ENCODE measurements at regions not wholly inside any gene's neighbourhood (a gene's known extent, or its start where the extent isn't known, plus 50 kb on each side); places are given as distances from the start of the nearest gene placed in this dataset.

DNA sequence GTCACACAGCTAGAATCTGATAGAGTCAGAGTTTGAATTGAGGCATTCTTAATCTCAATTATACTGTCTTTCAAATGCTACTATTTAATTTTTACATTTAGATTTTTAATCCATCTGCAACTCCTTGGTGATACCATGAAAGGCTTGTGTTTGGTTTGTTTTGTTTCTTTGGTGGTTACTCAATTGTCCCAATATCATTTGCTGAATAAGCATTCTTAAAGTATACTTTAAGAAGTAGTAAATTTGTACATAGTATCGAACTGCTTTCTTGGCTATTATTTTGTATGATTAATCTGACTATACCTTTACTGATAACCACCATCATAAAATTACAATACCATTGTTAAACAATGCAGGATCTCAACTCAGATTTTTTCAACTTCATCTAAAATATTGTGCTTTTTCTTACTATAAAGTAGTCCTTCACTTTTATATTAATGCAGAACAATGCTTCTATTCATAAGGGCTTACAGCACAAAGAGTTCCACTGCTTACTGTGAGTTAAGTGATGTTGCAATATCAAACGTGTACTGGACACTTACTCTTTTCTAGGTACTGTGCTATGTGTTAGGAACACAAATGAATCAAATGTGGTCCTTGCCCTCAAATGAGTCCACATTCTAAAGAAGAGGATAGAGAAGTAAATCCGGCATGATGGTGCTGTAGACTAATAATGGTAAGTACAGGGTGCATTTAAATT is 111.2 kb upstream of the GRIA3 start:
- H3K4me1 Mint-ChIP-seq (ENCODE audit: low read depth): no peaks in the 10 kb centered on the region

DNA sequence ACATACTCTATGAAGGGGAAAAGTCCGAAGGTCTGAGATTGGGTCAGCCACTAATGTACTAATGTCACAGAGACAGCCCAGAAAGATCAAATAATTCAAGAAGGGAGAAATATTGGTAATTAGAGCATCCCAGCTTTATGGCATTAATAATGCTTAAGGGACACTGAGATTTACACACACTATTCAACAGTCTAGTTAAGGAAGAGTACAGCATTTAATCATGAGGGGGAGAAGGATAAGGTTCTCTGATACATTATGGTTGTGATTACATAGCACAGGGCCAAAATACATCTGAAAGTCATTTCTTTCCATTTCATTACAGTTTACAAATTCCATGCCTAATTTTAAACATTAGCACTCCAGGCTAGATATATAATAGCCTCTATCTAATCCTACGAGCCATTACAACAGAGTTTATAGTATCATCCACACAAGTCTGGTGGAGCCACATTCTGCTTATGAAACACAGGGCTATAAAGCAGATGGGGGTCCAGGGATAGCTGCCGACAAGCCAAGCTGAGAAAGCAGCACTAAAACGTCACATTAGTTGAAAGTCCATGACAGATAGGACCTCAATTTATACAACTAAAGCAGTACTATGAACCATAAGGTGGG is 108.0 kb upstream of the GRIA3 start:
- Mint-ChIP-seq H3K9me3 (no peaks in the 10 kb centered on the region), H3K36me3 (ENCODE audit: insufficient read depth) (no peaks in the 10 kb centered on the region), H3K4me3 (no peak overlapping the region), H3K4me1 (ENCODE audit: low read depth) (no peaks in the 10 kb centered on the region), H3K27me3 (ENCODE audit: low read depth) (no peaks in the 10 kb centered on the region)
- no peak for DNase-seq
- no peak for ATAC-seq

More for the DNA sequence above, 111.2 kb upstream of the GRIA3 start:
- Mint-ChIP-seq H3K36me3 (ENCODE audit: insufficient read depth) (no peaks in the 10 kb centered on the region), H3K9me3 (no peaks in the 10 kb centered on the region), H3K4me3 (no peak overlapping the region), H3K27me3 (ENCODE audit: low read depth) (no peaks in the 10 kb centered on the region)
- ATAC-seq (no peak), DNase-seq (no peak)

- Mint-ChIP-seq H3K9me3 (no peaks in the 10 kb centered on the region), H3K4me1 (ENCODE audit: low read depth) (no peaks in the 10 kb centered on the region), H3K27me3 (ENCODE audit: low read depth) (no peaks in the 10 kb centered on the region), H3K4me3 (no peak overlapping the region), H3K36me3 (ENCODE audit: insufficient read depth) (no peaks in the 10 kb centered on the region)
- ATAC-seq (no peak), DNase-seq (no peak)
These were observed 106.4 kb upstream of the GRIA3 start for GRCh38 chrX:123077631-123078030.

- no peak for ATAC-seq
- no peak for DNase-seq
- H3K4me3 Mint-ChIP-seq: no peak overlapping the region
- H3K36me3 Mint-ChIP-seq (ENCODE audit: insufficient read depth): no peaks in the 10 kb centered on the region
- no peaks in the 10 kb centered on the region for H3K4me1 Mint-ChIP-seq (ENCODE audit: low read depth)
- no peaks in the 10 kb centered on the region for H3K27me3 Mint-ChIP-seq (ENCODE audit: low read depth)
- H3K9me3 Mint-ChIP-seq: no peaks in the 10 kb centered on the region
These were observed 104.0 kb upstream of the GRIA3 start for GRCh38 chrX:123080065-123080464.

GRCh38 chrX:123081776-123082175 is 102.3 kb upstream of the GRIA3 start:
- Mint-ChIP-seq H3K4me1 (ENCODE audit: low read depth) (no peaks in the 10 kb centered on the region), H3K36me3 (ENCODE audit: insufficient read depth) (no peaks in the 10 kb centered on the region), H3K9me3 (no peaks in the 10 kb centered on the region), H3K27me3 (ENCODE audit: low read depth) (no peaks in the 10 kb centered on the region), H3K4me3 (no peak overlapping the region)
- ATAC-seq (no peak), DNase-seq (no peak)

- no peak for ATAC-seq
- Mint-ChIP-seq H3K4me1 (ENCODE audit: low read depth) (no peaks in the 10 kb centered on the region), H3K27me3 (ENCODE audit: low read depth) (no peaks in the 10 kb centered on the region), H3K9me3 (no peaks in the 10 kb centered on the region), H3K4me3 (no peak overlapping the region), H3K36me3 (ENCODE audit: insufficient read depth) (no peaks in the 10 kb centered on the region)
- no peak for DNase-seq
These were observed 100.2 kb upstream of the GRIA3 start for GRCh38 chrX:123083924-123084323.

- ATAC-seq (no peak), DNase-seq (no peak)
- Mint-ChIP-seq H3K9me3 (no peaks in the 10 kb centered on the region), H3K4me3 (no peak overlapping the region), H3K36me3 (ENCODE audit: insufficient read depth) (no peaks in the 10 kb centered on the region), H3K27me3 (ENCODE audit: low read depth) (no peaks in the 10 kb centered on the region), H3K4me1 (ENCODE audit: low read depth) (no peaks in the 10 kb centered on the region)
These were observed 99.3 kb upstream of the GRIA3 start for GRCh38 chrX:123084797-123085196.

DNA sequence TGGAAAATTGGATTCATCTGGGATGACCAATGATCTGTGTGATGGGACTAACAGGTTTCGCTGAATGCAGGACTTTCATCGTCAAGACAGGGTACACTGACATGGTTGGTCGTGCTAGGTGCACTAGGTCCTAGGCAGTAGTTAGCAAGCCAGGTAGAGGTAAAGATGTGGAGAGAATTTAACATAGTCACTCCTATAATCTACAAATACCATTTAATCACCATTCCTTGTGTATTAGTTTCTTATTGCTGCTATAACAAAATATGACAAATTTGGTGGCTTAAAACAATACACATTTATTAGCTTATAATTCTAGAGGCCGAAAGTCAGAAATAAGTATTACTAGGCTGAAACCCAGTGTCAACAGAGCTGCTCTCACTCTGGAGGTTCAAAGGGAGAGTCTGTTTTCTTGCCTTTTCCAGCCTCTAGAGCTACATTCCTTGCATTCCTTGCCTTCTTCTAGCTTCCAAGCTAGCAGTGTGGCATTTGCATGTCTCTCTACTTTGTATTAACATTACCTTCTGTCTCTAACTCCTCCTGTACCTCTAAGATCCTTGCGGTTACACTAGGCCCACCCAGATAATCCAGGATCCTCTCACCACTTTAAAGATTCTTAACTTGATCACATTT is 98.7 kb upstream of the GRIA3 start:
- DNase-seq (no peak), ATAC-seq (no peak)
- no peaks in the 10 kb centered on the region for H3K36me3 Mint-ChIP-seq (ENCODE audit: insufficient read depth)
- H3K27me3 Mint-ChIP-seq (ENCODE audit: low read depth): no peaks in the 10 kb centered on the region
- H3K4me1 Mint-ChIP-seq (ENCODE audit: low read depth): no peaks in the 10 kb centered on the region
- no peaks in the 10 kb centered on the region for H3K9me3 Mint-ChIP-seq
- no peak overlapping the region for H3K4me3 Mint-ChIP-seq

DNA sequence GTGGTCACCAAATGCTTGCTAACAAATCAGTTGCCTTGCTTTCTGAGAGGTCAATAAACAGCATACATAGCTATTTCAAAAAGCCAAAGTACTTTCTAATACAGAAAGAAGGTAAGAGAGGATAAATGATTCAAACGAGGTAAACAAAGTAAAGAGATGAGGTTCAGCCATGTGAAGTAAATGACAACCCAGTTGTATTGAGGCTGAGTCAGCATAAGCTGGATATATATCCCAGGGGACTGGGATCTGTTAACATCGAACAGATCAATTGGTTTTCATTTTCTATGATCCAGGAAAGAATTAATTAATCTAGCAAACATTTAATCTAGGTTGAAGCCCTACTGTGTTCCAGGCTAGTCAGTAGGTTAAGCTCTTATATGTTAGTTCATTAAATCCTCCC is 97.3 kb upstream of the GRIA3 start:
- ATAC-seq: no peak
- Mint-ChIP-seq H3K4me3 (no peak overlapping the region), H3K9me3 (no peaks in the 10 kb centered on the region), H3K4me1 (ENCODE audit: low read depth) (no peaks in the 10 kb centered on the region), H3K36me3 (ENCODE audit: insufficient read depth) (no peaks in the 10 kb centered on the region), H3K27me3 (ENCODE audit: low read depth) (peaks cover 1% of the 10 kb centered on the region)
- no peak for DNase-seq

- no peak for ATAC-seq
- no peaks in the 10 kb centered on the region for H3K9me3 Mint-ChIP-seq
- no peak for DNase-seq
- no peaks in the 10 kb centered on the region for H3K36me3 Mint-ChIP-seq (ENCODE audit: insufficient read depth)
- no peaks in the 10 kb centered on the region for H3K4me1 Mint-ChIP-seq (ENCODE audit: low read depth)
- H3K27me3 Mint-ChIP-seq (ENCODE audit: low read depth): peaks cover 1% of the 10 kb centered on the region
- no peak overlapping the region for H3K4me3 Mint-ChIP-seq
These were observed 96.8 kb upstream of the GRIA3 start for GRCh38 chrX:123087326-123087725.

DNA sequence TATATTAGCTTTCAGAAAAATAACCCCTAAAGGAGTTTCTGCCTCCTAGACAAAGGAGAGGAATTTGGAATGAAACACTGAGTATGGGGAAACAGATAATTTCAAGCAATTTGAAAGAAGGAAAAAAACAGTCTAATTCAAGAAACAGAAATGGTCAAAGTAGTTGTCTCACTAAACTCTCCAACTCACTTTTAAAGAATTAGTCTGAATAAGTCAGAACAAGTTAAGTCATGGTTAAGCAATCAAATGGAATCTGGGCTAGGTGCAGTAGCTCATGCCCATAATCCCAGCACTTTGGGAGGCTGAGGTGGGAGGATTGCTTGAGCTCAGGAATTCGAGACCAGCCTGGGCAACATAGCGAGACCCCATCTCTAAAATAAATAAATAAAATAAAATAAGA is 95.7 kb upstream of the GRIA3 start:
- Mint-ChIP-seq H3K4me3 (no peak overlapping the region), H3K36me3 (ENCODE audit: insufficient read depth) (no peaks in the 10 kb centered on the region), H3K4me1 (ENCODE audit: low read depth) (no peaks in the 10 kb centered on the region), H3K27me3 (ENCODE audit: low read depth) (peaks cover 1% of the 10 kb centered on the region), H3K9me3 (no peaks in the 10 kb centered on the region)
- ATAC-seq (no peak), DNase-seq (no peak)

GRCh38 chrX:123088930-123089329 is 95.1 kb upstream of the GRIA3 start:
- Mint-ChIP-seq H3K36me3 (ENCODE audit: insufficient read depth) (no peaks in the 10 kb centered on the region), H3K27me3 (ENCODE audit: low read depth) (peaks cover 1% of the 10 kb centered on the region), H3K4me3 (no peak overlapping the region), H3K9me3 (no peaks in the 10 kb centered on the region), H3K4me1 (ENCODE audit: low read depth) (no peaks in the 10 kb centered on the region)
- ATAC-seq (no peak), DNase-seq (no peak)

DNA sequence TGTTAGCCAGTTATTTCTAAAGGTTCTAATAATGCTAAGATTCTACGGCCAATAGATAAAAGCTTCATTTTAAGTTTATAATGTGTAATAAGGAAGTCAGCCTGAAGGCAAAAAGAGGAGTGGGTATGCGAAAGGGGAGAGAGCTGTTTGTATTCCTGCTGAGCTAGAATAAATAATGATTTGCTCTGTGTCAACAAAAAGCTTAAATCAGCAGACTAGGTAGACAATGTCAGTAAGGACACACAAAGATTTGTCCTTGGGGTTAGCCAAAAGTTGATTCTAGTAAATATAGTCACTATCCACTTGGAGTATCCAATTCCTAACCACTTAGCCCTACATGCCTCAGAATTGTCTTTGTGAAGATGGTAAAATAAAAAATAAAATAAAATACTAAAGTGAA is 90.3 kb upstream of the GRIA3 start:
- no peaks in the 10 kb centered on the region for H3K36me3 Mint-ChIP-seq (ENCODE audit: insufficient read depth)
- DNase-seq: no peak
- peaks cover 1% of the 10 kb centered on the region for H3K27me3 Mint-ChIP-seq (ENCODE audit: low read depth)
- H3K9me3 Mint-ChIP-seq: peaks cover 2% of the 10 kb centered on the region
- ATAC-seq: no peak
- no peaks in the 10 kb centered on the region for H3K4me1 Mint-ChIP-seq (ENCODE audit: low read depth)
- H3K4me3 Mint-ChIP-seq: no peak overlapping the region

DNA sequence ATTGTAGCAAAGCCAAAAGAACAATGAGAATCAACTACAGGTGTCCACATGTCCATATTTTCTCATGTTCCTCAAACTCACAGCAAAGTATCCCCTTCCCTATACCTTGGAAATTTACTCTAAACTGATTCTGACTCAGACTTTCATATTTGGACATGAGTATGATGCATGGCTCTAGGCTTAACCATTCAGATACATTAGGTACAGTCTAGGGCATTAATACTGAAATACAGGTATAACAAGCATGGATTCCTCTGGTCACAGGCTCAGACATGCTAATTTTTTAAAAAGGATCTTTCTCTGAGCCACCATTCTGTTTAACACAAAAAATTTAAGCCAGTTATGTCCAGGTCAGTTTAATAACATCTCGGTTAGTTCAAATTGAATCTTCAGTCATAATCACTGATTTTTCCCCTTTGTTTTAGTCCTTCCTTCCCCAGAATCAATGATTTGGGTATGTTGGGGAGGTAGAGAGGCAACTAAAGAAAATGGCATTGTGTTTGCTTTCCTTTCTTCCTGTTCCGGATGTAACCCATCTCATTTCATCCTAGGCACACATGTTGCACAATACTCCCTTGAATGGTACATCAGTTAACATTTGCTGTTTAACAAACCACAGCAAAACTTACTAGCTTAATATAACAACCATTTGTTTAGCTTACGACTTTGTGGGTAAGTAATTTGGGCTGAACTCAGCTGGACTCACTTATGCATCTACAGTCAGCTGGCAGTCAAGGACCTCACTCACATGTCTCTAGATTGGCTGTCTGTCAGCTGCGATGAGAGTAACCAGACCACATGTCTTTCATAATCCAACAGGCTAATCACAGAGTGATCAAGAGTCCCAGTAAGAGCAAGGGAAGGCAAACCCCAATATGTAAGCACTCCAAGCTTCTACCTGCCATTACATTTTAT is 75.3 kb upstream of the GRIA3 start:
- H3K27me3 Mint-ChIP-seq (ENCODE audit: low read depth): no peaks in the 10 kb centered on the region
- no peak for ATAC-seq
- H3K4me1 Mint-ChIP-seq (ENCODE audit: low read depth): no peaks in the 10 kb centered on the region
- H3K9me3 Mint-ChIP-seq: no peaks in the 10 kb centered on the region
- H3K36me3 Mint-ChIP-seq (ENCODE audit: insufficient read depth): no peaks in the 10 kb centered on the region
- DNase-seq: no peak
- no peak overlapping the region for H3K4me3 Mint-ChIP-seq
